ENCODE measurements at regions not wholly inside any gene's neighbourhood (a gene's known extent, or its start where the extent isn't known, plus 50 kb on each side); places are given as distances from the start of the nearest gene placed in this dataset.

- ChIA-PET CTCF (no interaction called here), POLR2A (no interaction called here)
Observed at GRCh38 chr2:157107460-157107859, 150.0 kb upstream of the GALNT5 start.

DNA sequence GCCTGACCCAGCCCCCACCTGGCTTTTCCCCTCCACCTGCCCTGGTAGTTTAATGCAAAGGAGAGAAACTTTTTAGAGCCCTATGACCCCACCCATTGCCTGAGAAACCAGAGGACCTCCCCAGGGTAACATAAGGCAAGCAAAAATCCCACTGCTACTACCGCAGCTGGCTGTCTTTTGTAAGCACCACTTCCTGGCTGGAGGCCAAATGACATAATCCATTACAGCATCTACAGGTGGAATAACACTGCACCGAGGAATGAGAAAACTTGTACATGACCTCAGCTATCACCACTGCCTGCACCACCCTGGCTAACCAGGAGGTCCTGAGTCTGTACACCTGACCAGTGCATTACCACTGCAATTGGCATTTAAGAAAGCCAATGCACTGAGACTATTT, 149.6 kb upstream of the GALNT5 start:
- POLR2A ChIA-PET, result no interaction called here
- CTCF ChIA-PET, result no interaction called here

DNA sequence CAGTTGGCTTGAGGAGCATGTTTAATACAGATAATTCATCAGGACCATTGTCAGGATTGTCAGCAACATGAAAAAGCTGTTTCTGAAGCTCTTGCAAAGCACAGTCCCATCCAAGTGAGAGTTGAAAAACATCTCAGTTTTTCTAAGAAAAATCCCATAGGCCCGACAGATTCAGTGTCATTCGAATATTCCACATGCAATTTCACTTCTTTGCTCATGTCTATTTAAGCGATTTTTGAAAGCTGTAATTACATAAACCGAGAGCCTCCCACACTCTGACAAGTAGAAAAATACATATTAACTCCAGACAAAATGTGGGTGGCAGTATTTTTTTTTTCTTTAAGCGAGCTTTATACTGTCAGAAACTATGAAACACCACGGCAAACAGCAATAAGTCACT, 134.7 kb upstream of the GALNT5 start:
- ChIA-PET POLR2A (no interaction called here), CTCF (no interaction called here)

DNA sequence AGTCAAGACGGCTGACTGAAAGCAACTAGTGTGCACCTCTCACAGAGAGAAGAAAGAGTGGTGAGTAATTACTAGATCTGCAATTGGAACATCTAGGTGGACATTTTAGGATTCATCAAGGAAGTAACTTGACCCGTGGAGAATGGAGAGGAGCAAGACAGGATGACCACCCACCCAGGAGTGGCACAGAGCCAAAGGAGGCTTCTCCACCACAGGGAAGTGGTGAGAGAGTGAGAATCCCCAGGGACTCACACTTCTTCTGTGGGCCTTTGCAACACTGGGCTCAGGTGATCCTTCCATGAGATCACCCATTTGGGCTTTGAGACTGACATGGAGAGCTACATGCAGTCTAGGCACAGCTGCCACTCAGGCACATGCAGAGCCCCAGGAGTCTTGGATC, 132.8 kb upstream of the GALNT5 start:
- ChIA-PET POLR2A (no interaction called here), CTCF (no interaction called here)

DNA sequence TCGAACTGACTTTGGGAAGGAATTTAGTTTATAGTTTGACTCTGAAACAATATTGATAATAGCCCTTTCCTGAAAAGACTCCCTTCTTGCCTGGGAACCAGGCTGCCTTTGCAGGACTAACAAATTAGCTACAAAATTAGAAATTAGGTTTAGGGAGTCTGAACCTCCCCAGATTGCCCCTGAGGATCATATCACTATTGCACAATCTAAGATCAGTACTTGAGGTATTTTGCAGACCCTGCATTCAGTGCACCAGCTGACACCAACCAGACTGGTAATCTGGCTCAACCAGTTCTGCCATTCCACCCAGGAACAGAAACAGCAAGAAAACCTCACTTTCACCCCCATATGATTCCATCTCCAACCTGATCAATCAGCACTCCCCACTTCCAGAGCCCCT, 131.8 kb upstream of the GALNT5 start:
- CTCF ChIA-PET, result interaction anchor here (0.6 kb wide), 1 partner anchor 189 kb away, joined by 4 read pairs; no protein-coding TSS in a partner anchor
- POLR2A ChIA-PET, result no interaction called here

GRCh38 chr2:157127249-157128012, 130.1 kb upstream of the GALNT5 start:
- POLR2A ChIA-PET, result no interaction called here
- CTCF ChIA-PET, result no interaction called here

DNA sequence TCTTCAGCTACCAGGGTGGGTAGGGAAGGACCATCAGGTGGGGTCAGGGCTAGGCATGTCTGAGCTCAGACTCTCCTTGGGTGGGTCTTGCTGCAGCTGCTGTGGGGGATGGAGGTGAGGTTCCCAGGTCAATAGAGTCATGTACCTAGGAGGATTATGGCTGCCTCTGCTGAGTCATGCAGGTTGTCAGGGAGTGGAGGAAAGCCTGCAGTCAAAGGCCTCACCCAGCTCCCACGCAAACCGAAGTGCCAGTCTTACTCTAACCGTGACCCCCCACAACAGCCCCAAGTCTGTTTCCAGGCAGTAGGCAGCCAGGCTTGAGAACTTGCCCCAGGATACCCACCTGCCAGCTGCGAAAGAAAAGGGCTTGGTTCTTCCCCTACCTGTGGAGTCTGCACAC, 113.6 kb upstream of the GALNT5 start:
- POLR2A ChIA-PET, result no interaction called here
- CTCF ChIA-PET, result no interaction called here

- POLR2A ChIA-PET, result no interaction called here
Observed at GRCh38 chr2:157149270-157149669, 108.2 kb upstream of the GALNT5 start.

GRCh38 chr2:157150747-157151146, 106.8 kb upstream of the GALNT5 start:
- POLR2A ChIA-PET, result no interaction called here
- CTCF ChIA-PET, result no interaction called here

More at GRCh38 chr2:157149270-157149669, 108.2 kb upstream of the GALNT5 start:
- CTCF ChIA-PET, result interaction anchor here (0.6 kb wide), 1 partner anchor 70 kb away, joined by 3 read pairs; no protein-coding TSS in a partner anchor

DNA sequence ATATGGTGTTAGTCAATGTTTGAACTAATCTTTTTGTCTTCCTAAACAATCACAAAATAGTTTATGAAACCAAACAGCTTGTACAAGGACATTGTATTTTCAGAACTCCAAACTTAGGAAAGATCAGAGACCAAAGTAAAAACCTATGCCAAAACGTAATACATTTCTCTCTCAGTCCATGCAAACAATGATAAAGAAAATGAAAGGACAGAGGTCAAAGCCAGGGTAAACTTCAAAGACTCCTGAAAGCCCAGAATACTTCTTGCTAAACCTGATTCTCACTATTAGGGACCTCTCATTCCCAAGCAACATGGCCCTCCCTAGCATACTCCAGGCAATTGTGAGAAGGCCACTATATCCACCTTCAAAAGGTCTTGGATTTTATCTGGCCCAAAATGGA, 105.1 kb upstream of the GALNT5 start:
- ChIA-PET CTCF (no interaction called here), POLR2A (no interaction called here)

DNA sequence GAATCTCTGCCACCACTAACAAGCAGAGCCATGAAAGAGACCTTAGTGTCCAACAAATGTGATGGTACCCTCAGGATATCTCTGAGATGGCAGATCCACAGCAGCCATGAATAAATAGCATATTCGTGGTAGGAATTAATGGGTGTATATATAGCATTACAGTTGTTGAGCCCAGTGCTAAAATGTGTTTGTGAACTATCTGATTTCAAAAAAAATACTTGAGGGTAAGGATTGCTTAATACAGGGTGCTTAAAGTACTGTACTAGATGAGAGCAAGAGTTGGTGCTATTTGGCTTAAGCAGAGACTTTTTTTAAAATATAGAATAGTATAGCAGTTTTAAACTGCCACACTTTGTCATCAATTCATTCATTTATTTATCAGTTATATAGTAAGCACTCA, 101.5 kb upstream of the GALNT5 start:
- ChIA-PET CTCF (no interaction called here), POLR2A (no interaction called here)

- ChIA-PET POLR2A (no interaction called here), CTCF (no interaction called here)
Observed at GRCh38 chr2:157158111-157158510, 99.4 kb upstream of the GALNT5 start.

DNA sequence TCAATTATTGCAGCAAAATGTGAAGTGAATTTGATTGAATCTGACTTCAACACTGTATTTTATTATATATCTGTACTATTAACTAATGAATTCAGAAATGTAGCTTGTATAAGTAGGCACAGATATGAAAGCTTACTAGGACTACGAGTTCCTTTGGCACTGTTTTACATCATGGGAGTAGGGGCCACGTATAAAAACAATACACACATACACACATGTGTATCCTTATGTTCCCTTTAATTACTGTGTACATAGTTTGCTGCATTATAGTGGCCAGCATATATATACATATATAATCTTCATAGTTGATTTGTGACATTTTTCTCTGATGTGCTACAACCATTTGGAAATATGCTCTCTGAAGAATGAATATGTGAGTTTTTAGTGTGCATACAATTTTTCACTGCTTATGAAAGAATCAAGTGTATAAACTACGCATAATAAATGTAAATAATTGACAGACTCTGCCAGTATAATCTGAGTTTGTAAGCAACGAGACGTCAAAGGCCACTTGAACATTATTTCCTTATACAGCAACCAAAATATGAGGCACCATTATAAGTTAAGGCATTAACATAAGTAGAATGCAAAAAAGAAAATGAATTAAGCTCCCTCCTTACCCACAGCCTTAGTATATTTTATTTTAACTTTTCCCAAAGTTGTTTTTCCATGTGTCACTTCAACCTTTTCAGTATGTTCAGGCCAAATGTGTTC, 98.1 kb upstream of the GALNT5 start:
- ChIA-PET CTCF (no interaction called here), POLR2A (no interaction called here)

- ChIA-PET POLR2A (no interaction called here), CTCF (no interaction called here)
Observed at GRCh38 chr2:157160111-157160510, 97.4 kb upstream of the GALNT5 start.

DNA sequence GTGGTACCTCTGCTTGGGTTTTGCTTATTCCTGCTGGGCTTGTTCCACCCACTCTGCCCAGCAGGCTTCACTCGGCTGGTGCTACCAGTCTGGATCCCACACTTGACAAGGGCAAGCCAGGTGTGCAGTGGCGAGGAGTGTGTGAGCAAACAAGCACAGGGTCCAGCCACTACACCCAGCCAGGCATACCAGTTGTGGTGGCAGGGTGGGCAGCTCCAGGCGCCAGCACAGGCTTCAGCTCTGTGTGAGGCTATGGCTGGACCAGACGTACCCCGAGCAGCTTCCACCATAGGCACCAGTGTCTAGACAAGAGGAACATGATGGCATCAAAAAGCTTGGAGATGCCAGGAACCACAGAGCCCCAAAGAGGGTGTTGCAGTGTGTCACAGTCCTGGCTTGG, 93.1 kb upstream of the GALNT5 start:
- CTCF ChIA-PET, result no interaction called here
- POLR2A ChIA-PET, result no interaction called here

DNA sequence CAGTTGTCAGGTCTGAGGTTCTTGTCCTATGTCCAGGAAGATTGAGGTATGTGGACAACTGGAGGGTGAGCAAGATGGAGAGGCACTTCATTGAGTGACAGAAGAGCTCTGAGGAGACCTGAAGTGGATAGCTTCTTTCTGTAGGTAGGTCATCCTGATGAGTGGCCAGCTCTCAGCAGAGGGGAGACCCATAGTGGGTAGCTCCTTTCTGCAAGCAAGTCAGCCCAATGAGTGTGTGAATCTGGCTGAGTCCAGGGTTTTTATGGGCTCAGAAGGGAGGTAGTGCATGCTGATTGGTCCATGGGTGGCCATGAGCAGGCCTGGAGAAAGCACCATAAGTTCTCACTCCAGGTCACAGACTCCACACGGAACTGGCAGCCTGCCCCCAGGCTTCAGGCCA, 92.6 kb upstream of the GALNT5 start:
- CTCF ChIA-PET, result no interaction called here
- POLR2A ChIA-PET, result no interaction called here

DNA sequence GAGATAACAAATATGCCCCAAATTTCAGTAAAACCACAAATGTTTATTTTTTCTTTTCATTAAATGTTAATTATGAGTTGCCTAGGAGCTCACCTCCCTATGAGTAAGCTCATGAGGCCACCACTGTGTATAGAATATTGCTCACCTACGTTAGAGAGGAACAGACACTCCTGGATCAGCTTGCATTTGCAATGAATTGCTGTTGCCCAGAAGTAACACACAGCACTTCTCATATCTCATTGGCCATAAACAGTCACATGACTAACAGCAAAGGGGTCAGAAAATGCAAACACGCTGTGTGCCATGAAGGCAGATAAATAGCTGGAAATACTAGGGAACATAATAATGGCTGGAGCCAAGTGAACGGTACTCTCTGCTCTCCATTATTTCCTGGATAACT, 89.0 kb upstream of the GALNT5 start:
- POLR2A ChIA-PET, result no interaction called here
- CTCF ChIA-PET, result no interaction called here

- ChIA-PET CTCF (no interaction called here), POLR2A (no interaction called here)
Observed at GRCh38 chr2:157169889-157170288, 87.6 kb upstream of the GALNT5 start.

GRCh38 chr2:157170299-157170698, 87.2 kb upstream of the GALNT5 start:
- CTCF ChIA-PET, result no interaction called here
- POLR2A ChIA-PET, result no interaction called here

DNA sequence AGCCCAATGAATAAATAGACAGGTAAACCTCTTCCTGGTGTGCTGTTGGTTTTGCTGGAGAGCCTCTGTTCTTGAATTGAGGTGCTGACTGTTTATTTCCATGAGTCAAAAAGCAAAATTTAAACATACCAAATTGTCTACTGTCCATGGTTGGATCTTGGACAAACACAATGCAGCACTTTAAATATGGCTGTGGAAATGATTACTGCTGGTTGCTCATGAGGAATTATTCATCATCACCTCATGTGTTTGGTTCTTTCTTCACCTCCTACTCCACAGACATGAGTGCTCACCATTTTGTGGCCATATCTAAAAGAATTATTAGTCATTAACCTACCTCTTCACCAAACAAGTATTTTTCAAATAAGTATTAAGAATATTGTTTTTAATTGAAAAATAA, 85.3 kb upstream of the GALNT5 start:
- ChIA-PET CTCF (no interaction called here), POLR2A (no interaction called here)

DNA sequence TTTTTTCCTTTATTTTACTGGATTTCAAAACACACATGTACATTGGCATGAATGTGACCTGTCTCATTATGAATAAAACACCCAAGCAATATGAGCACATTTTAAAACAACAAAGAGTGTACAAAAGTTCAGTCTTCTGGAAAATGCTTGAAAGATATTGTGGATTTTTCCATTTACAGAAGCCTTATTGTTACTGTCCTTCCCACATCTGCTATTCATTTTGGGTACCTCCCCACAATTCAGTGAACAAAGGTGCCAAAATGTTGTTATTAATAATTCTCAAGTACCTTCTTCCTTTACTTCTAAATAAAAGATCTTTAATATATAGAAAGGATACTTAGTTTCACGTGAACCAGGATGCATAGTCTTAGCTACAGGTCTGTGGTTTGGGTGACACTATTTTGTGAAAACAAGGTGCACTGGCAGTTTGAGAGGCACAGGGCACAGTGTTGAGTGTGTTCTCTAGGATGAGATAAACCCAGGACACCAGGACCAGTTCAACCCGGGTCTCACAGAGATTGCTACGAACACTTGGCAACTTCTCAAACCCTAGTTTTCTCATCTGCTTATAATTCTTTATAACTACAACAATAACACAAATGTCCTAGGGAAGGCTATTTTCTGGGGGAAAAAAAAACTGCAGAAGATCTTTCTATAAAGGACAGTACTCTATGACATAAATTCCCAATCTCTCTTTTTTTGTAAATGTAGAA, 84.5 kb upstream of the GALNT5 start:
- ChIA-PET CTCF (no interaction called here), POLR2A (no interaction called here)
